ENCODE measurements at regions not wholly inside any gene's neighbourhood (a gene's known extent, or its start where the extent isn't known, plus 50 kb on each side); places are given as distances from the start of the nearest gene placed in this dataset.
A peak's percentile ranks its signal among the peaks of the same experiment; 100 is the strongest.
"Not testable (repeated sequence)": the region's sequence is repeated elsewhere in the genome, so short reads cannot be mapped to it uniquely, and the experiment has no call there.

DNA sequence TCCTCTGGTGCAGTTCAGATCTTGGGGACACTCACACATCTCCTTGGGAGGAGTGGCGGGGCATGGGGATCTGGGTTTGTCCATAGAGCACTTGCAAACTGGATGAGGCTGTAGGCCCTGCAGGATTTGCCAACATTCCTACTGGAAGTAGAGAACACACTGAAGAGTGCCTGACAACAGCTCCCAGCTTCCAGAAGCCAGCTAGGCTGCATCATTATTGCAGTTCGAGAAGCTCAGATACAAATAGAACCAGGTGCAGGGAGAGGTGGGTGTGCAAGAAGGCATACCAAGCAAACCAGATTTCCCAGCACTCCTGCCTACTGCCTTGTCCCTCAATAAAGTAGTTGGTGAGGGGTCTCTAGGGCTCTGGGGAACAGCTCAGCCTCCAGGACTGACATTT is 52.5 kb downstream of the RHOB start:
- no peak for DNase-seq (ENCODE audit: low spot score)

DNA sequence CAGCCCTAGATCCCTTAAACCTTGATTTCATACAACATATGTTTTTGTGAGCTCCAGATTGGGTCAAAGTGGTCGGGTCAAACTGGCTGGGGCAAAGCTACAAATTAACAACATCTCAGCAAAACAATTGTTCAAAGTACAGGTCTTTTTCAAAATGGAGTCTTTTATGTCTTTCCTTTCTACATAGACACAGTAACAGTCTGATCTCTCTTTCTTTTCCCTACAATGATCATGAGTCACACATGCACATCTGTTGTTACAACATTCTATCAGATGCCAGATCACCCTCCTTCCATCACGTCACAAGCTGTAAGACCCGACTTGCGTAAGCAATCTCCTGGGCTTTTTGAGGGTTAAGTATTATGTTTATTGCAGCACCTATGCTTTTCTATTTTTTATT is 55.1 kb downstream of the RHOB start:
- DNase-seq (ENCODE audit: low spot score), result no peak

DNA sequence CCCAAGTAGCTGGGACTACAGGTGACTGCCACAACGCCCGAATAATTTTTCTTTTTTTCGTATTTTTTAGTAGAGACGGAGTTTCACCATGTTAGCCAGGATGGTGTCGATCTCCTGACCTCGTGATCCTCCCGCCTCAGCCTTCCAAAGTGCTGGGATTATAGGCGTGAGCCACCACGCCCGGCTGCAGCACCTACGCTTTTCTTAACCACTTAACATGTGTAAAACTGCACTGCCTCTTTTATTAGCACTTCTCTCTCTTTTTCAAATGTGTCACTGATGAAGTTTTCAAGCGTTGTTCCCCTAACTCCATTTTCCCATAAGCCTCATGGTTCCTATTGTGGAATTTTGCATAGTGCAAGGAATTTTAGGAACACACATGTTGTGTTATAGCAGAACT is 55.6 kb downstream of the RHOB start:
- not testable (repeated sequence) for DNase-seq (ENCODE audit: low spot score)

DNA sequence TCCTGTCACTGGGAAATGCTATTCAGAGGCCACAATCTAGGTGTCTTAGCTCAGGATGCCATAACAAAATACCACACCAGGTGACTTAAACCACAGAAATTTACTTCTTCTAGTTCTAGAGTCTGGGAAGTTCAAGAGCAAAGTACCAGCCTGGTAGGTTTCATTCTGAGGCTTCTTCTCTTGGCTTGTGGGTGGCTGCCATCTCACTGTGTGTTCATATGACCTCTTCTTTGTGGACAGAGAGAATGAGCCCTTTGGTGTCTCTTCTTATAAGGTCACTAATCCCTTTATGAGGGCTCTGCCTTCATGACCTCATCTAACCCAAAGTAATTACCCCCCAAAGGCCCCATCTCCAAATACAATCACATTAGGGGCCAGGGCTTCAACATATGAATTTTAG is 57.3 kb downstream of the RHOB start:
- DNase-seq (ENCODE audit: low spot score), result no peak

DNA sequence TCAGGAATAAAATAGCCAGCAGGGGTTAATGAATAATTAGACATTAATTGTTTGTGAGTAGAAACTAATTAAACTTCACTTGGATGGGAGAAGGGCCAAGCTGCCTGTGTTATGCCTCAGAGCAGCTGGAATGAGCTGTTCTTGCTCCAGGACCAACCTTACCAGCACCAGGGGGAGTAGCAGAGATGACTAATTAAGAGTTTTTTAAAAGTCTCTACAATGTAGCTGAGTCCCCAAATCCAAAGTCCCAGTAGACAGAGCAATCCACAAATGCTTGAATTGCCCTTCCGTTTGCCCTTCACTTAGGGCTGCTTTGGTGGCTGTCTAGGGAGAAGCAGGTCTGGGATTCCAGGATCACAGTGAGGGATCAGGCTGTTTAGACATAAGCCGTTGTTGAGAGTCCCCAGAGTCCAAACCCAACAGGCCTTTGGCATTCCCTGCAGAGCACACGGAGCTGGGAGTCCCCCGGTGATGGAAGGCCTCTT is 59.4 kb downstream of the RHOB start:
- DNase-seq (ENCODE audit: low spot score), result no peak

DNA sequence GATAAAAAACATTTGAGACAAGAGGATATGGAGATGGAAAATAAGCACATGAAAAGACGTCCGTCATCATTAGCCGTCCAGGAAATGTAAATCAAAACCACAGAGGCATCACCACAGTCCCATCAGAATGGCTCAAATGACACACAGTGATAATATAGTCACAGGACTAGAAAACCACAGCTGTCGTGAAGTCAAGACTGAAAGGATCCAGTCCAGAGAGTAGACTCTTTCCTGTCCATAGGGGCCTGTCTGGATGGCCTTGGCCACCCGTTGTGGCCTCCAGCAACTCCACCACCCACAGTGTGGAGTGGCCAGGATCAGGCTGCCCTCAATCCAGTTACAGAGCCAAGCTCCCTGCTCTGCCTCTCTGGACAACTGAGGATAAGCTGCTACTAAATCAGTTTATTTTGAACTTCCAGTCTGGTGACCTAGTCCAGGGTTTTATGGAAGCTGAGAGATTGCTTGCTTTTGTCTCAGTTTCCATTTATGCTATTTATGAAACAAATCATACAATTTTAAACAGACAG is 60.4 kb downstream of the RHOB start:
- DNase-seq (ENCODE audit: low spot score), result no peak

DNA sequence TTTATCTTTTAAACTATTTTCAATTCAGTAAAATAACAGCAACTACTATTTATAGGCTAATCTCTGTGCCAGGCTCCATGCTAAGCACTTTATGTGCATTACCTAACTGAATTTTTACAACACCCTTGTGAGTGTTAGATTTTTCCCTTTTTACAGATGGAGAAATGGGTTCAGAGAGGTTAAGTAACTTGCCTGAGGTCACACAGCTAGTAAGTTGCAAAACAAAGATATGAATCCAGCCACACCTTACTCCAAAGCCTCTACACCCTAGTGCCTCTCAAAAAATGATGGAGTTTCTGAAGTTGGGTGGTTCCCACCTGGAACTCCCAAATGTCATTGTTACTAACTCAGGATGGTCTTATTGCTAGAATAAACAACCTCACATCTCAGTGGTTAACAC is 60.8 kb downstream of the RHOB start:
- DNase-seq (ENCODE audit: low spot score), result no peak

DNA sequence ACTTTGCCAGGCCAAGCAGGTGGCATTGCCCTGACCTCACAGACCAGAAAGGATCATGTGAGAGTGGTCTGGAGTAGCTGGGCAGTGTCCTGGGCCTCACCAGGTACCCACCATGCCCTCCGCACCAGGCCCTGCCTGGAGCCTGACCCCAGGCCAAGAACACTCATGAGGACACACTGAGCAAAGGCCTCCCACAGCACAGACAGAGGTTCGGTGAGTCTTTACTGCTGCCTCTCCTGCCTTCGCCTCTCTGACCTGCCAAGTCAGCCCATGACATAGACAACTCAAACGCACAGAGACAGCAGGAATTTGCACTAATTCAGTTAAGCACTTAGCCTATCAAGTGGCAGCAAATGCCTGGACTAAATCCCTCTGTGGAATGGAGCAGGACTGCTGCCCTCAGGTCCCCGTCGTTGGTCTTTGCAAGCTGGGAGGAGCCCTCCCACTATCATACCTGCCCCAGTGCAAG is 62.5 kb downstream of the RHOB start:
- DNase-seq (ENCODE audit: low spot score), result no peak

DNA sequence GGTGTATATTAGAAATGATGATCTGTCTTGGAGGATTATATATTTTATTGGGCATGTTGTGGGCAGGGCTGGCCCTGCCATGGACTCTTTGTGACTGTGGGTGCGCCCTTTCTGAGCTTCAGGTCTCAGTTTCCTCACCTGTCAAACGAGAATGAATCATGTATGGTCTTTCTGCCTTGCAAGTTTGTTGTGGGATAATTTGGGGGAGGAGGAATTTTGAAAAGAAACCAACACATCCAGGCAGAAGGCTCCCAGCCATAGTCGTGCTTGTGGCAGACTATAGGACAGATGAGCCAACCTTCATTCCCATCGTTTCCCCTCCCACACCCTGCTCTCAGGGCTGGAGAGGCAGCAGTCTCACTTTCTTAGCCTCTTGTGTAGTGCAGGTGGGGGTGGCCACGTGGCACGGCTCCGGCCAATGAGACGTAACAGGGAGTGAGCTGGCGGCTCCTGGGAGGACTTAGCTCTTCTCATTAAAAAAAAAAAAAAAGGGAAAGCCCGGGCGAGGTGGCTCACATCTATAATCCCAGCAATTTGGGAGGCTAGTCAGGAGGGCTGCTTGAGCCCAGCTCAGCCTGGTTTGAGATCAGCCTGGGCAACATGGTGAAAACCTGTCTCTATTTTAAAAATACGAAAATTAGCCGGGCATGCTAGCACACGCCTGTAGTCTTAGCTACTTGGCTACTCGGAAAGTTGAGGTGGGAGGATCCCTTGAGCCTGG is 63.1 kb downstream of the RHOB start:
- DNase-seq (ENCODE audit: low spot score), result peak; percentile 76

DNA sequence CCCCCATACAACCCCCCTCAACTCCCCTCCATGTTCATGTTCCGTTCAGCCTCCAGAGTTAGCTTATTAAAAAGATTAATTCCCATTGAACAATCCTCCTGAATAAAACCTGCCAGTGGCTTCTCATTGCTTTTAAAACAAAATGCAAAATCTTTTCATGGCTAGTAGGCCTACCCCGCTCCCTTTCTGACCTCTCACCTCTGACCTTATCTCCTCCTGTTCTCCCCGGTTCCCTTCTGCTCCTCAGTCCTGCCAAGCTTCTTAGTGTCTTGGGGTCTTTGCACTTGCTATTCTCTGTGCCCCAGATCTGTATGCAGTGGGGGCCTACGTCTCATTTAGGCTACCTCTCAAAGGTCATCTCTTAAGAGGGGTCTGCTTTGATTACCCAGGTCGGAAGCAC is 64.3 kb downstream of the RHOB start:
- no peak for DNase-seq (ENCODE audit: low spot score)

DNA sequence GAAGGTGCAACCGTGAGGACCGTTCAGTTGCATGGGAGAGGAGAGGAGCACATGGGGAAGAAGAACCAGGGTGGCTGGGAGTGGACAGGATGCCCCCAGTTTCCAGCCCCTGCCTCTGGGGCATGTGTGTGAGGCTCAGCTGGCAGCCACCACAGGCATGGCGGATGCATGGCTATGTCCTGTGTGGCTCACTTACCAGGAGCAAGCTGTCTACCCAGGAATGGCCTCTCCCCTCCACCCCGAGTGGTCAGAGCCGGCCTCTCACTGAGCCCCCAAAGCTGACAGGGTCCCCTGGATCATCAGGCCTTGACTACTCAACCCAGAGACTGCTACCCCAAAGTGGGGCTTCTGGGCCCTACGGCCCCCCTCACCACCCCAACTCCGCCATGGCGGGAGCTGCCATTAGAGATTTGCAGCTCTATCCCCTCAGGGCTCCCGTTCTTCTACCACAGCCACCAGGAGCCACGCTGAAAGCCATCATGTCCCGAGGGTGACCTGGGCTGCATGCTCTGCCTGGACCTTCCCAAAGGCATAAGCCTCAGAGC is 65.3 kb downstream of the RHOB start:
- no peak for DNase-seq (ENCODE audit: low spot score)

DNA sequence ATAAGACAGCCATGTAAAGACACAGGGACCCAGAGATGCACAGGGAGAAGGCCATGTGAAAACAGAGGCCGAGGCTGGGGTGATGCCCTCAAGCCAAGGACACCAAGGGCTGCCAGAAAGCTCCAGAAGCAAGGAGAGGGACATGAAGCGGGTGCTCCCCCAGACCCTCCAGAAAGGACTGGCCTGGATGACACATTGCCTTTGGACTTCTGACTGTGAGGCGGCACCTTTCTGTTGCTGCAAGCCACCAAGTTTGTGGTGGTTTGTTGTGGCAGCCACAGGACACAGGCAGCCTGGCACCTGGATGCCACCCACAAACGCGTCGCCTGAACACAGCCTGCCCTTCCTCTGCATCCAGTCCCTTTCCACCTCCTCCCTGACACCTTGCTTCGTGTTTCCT is 67.1 kb downstream of the RHOB start:
- DNase-seq (ENCODE audit: low spot score), result no peak

DNA sequence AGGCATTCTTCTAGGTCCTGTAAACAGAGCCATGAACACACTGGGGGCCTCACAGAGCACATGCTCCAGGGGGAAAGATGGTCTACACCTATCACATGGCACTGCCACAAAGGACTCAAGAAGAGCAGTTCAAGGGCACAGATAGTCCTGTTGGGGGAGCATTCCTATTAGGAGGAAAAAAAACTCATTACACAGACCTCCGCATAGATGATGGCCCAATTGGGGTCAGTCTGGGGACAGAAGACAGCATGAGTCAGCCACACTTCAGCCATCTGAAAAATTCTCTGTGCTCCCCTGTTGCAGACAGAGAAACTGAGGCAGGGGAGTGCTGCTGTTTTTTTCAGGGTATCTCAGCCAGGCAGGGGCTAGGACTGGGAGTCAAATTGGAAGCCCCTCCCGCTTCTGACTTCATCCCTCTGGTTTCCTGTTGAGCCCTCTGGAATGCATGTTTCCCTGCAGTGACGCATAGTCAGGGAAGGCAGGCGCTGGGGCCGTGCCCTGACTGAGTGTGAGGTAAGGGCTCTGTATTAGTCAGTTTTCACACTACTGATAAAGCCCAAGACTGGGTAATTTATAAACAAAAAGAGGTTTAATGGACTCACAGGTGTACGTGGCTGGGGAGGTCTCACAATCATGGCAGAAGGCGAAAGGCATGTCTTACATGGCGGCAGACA is 67.9 kb downstream of the RHOB start:
- DNase-seq (ENCODE audit: low spot score), result no peak

DNA sequence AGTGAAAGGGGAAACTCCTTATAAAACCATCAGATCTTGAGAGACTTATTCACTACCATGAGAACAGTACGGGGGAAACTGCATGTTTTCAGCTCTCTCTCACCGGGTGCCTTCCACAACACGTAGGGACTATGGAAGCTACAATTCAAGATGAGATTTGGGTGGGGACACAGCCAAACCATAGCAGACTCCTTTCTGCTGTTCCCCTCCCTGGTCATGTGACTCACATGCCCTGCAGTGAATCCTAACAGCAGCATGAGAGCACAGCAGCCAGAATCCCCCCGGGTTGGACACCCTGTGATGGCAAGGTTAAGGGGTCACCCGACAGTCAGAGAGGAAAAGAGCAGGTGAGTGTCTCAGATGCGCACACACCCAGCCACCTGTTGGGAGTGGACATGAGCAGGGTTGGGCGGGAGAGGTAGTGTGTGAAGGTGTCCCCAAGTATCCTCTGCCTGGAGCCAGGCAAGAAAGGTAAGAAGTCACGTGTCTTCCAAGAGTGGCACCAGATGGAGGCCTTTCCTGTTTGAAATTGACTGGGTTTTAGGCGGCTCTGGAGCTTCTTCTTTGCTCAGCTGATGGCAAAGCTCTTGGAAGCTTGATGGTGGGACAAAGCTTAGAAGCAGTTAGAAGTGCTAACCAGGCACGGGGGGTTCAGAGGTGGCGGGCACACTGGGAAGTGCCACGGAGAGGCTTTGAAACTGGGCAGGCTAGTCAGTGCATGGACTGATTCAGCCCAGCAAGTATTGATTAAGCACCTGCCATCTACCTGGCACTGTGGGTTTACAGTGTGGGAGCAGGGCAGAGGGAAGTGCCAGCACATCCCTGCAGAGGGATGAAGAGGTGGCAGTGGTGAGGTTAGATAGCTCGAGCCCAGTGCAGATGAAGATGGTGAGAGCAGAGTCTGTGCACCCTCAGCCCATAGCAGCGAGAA is 68.7 kb downstream of the RHOB start:
- DNase-seq (ENCODE audit: low spot score), result no peak

DNA sequence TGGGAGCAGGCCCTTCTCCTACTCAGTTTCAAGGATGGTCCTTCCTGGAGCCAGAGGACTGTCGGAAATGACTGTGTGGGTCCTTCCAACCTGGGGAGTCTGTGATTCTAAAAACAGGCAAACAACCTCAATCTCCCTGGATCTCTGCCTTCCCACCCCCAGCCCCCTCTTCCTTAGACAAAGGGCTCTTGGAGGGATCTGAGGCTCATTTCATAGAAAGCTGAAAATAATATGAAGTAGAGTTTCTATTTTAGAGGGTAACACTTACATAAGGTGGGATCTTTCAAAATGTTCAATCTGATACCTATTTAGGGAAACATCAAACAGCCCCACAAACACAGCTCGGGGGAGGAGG is 69.4 kb downstream of the RHOB start:
- no peak for DNase-seq (ENCODE audit: low spot score)

DNA sequence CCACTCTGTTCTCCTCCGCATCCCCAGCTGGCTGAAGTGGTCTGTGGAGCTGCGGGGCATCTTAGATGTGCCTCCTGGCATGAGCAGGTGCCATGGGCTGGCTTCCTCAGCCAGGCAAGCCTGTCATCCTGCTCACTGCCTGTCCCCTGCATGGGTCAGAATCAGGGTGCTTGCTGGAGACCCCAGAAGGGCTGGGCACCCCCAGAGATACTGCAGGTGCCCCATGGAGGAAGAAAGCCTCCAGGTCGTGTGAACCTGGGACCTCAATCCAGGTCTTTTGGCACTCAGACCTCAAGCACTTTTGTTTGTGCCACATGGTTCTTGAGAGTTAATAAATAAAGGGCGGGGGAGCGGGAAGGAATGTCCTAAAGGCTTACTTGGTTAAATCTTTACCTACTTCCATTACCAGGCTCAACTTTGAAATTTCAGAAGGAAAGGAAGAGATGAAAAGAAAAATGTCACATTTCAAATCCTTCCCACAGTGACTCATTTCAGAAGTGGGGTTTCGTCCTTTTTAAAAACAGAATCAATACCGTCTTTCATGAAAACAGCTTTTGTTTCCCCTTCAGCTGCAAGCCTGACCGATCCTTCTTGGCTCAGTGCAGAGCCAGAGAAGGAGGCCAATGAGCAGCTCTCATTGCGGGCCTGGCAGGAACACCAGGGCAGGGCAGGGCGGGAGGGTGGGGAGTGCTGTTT is 69.9 kb downstream of the RHOB start:
- DNase-seq (ENCODE audit: low spot score), result peak; percentile 61

DNA sequence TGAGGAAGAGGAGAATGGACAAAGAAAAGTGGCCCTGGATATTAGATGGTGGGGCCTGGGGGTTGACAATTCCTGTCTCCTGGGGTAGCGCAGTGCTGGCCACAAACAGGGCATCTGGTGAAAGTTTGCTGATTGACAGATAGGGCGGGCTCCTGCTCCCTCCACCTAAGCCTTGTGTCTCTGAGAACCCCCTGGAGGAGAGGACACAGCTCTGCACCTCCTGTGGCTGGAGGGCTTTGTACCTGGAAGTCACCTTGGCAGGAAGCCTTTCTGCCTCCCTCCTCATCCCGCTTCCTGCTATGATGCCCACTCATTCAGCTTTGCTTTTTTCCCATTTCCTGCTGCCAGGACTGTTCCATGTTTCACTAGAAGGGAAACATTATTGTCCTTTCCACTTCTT is 72.4 kb downstream of the RHOB start:
- DNase-seq (ENCODE audit: low spot score), result no peak

DNA sequence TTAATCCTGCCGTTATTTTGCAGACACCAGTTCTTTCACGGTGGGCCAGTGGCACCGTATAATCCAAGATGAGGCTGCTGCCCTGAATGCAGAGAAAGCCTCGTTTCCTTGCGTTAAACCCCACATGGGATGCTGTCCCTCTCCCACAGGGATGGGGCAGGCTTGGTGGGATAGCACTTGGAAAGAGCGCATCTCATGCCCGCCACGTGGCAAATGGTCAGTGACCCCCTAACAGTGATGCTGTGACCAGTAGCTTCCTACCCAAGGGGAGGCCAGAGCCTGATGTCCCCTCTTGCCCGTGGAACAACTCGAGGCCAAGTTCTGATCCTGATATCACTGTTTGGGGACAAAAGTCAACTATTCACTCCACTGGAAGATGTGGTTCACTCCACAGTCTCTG is 73.3 kb downstream of the RHOB start:
- DNase-seq (ENCODE audit: low spot score), result no peak

DNA sequence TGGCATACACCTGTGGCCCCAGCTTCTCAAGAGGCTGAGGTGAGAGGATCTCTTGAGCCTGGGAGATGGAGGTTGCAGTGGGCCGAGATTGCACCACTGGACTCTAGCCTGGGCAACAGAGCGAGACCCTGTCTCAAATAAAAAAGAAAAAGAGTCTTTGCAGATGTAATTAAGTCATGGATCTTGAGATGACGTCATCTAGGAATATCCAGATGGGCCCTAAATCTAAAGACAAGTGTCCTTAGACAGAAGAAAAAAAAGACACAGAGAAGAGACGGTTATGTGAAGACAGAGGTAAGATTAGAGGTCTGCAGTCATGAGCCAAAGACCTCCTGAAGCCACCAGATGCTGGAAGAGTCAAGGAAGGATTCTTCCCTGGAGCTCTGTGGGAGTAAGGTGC is 74.3 kb downstream of the RHOB start:
- DNase-seq (ENCODE audit: low spot score), result no peak

DNA sequence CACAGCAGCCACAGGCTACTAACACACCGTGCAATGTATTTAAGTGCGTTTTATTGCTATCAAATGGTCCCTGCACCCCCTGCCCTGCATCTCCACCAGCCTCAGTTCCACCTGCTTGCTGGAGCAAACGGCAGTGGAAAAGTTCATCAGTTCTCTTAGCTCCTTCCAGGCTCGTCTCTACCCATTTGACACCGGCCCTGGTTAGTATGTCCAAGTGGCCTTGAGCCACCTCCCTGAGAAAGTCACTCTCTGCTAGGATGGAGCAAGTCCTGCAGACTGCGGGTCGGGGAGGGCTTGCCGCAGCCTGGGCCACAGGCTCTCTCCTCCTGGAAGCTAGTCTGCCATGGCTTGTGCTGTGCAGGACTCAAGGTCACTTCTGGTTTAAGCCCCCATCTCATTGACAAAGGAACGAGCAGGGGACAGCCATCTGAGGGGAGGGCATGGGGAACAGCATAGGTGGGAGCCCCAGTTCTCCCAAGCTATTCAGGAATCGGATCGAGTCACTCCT is 74.9 kb downstream of the RHOB start:
- no peak for DNase-seq (ENCODE audit: low spot score)
